ENCODE measurements at regions not wholly inside any gene's neighbourhood (a gene's known extent, or its start where the extent isn't known, plus 50 kb on each side); places are given as distances from the start of the nearest gene placed in this dataset.

DNA sequence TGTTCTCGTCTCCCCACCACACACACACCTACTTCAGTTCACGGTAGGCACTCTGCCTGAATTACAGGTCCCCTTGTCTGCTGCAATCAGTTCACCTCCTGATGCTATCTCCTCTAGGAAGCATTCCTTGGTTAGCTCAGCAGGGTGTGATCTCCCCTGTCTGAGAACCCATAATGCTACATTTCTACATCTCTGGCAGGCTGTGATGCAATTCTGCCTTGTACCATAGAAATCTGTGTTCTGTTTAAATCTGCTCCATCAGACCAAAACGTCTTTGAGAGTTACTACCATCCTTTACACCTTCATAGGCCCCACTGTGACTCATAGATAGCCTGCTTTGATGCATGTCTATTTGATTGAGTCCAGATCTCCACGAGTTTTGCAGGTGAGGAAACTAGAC lies 103.9 kb downstream of the TTC32 start:
- TF ChIP-seq, protein P1, sequence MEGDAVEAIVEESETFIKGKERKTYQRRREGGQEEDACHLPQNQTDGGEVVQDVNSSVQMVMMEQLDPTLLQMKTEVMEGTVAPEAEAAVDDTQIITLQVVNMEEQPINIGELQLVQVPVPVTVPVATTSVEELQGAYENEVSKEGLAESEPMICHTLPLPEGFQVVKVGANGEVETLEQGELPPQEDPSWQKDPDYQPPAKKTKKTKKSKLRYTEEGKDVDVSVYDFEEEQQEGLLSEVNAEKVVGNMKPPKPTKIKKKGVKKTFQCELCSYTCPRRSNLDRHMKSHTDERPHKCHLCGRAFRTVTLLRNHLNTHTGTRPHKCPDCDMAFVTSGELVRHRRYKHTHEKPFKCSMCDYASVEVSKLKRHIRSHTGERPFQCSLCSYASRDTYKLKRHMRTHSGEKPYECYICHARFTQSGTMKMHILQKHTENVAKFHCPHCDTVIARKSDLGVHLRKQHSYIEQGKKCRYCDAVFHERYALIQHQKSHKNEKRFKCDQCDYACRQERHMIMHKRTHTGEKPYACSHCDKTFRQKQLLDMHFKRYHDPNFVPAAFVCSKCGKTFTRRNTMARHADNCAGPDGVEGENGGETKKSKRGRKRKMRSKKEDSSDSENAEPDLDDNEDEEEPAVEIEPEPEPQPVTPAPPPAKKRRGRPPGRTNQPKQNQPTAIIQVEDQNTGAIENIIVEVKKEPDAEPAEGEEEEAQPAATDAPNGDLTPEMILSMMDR (conservative IDR thresholded peaks at IDR 0.05) = no peak

GRCh38 chr2:19797243-19797810 lies 104.5 kb downstream of the TTC32 start:
- 92 to 98% methylated on average over 4 of the region's 4 CpGs for WGBS, 2 experiments (ENCODE audit: insufficient coverage in 1 of 2, insufficient read length in 1 of 2)

More for the DNA sequence above, 103.9 kb downstream of the TTC32 start:
- H3K36me3 ChIP-seq (ENCODE audit: control insufficient read depth, insufficient read depth, low read length) = no peaks in the 10 kb centered on the region
- no peaks in the 10 kb centered on the region for H3K9me3 Mint-ChIP-seq
- H3K36me3 Mint-ChIP-seq (ENCODE audit: low read depth) = no peaks in the 10 kb centered on the region
- H3K9me3 ChIP-seq (ENCODE audit: control insufficient read depth, low read length) = no peaks in the 10 kb centered on the region
- H3K27me3 ChIP-seq (ENCODE audit: control insufficient read depth, insufficient read depth, low read length, poor library complexity, severe bottlenecking) = no peaks in the 10 kb centered on the region
- H3K4me3 Mint-ChIP-seq = no peak overlapping the region
- no peak overlapping the region for H3K27ac ChIP-seq (ENCODE audit: low read depth, low read length)
- H3K4me1 ChIP-seq (ENCODE audit: control insufficient read depth, insufficient read depth, low read length) = no peaks in the 10 kb centered on the region
- H3K27ac Mint-ChIP-seq = no peak overlapping the region
- 77 to 95% methylated on average over 3 to 4 of the region's 4 CpGs for WGBS, 2 experiments (ENCODE audit: insufficient coverage in 1 of 2, insufficient read length in 1 of 2)
- DNase-seq = no peak
- peaks cover 4% of the 10 kb centered on the region for H3K4me1 Mint-ChIP-seq
- H3K9ac ChIP-seq (ENCODE audit: extremely low read depth, low read length, poor library complexity, severe bottlenecking) = no peak overlapping the region
- H3K4me3 ChIP-seq (ENCODE audit: low read length) = no peak overlapping the region
- peaks cover 3% of the 10 kb centered on the region for H3K27me3 Mint-ChIP-seq (ENCODE audit: insufficient read depth)

GRCh38 chr2:19796035-19796695 lies 105.6 kb downstream of the TTC32 start:
- Histone ChIP-seq H3K27me3 (ENCODE audit: control insufficient read depth, insufficient read depth, low read length, poor library complexity, severe bottlenecking) (no peaks in the 10 kb centered on the region), H3K4me3 (ENCODE audit: low read length) (no peak overlapping the region), H3K9ac (ENCODE audit: extremely low read depth, low read length, poor library complexity, severe bottlenecking) (no peak overlapping the region), H3K27ac (ENCODE audit: low read depth, low read length) (no peak overlapping the region), H3K4me1 (ENCODE audit: control insufficient read depth, insufficient read depth, low read length) (no peaks in the 10 kb centered on the region), H3K36me3 (ENCODE audit: control insufficient read depth, insufficient read depth, low read length) (no peaks in the 10 kb centered on the region), H3K9me3 (ENCODE audit: control insufficient read depth, low read length) (no peaks in the 10 kb centered on the region)
- Mint-ChIP-seq H3K27me3 (ENCODE audit: insufficient read depth) (peaks cover 2% of the 10 kb centered on the region), H3K4me3 (no peak overlapping the region), H3K27ac (no peak overlapping the region), H3K36me3 (ENCODE audit: low read depth) (no peaks in the 10 kb centered on the region), H3K9me3 (no peaks in the 10 kb centered on the region), H3K4me1 (peaks cover 4% of the 10 kb centered on the region)
- WGBS, 2 experiments (ENCODE audit: insufficient coverage in 1 of 2, insufficient read length in 1 of 2) = 91 to 95% methylated on average over 10 to 12 of the region's 12 CpGs
- DNase-seq = no peak
- TF ChIP-seq, protein P1 (conservative IDR thresholded peaks at IDR 0.05) = no peak

More at GRCh38 chr2:19797243-19797810, 104.5 kb downstream of the TTC32 start:
- Histone ChIP-seq H3K9ac (ENCODE audit: extremely low read depth, low read length, poor library complexity, severe bottlenecking) (no peak overlapping the region), H3K27me3 (ENCODE audit: control insufficient read depth, insufficient read depth, low read length, poor library complexity, severe bottlenecking) (no peaks in the 10 kb centered on the region), H3K36me3 (ENCODE audit: control insufficient read depth, insufficient read depth, low read length) (no peaks in the 10 kb centered on the region), H3K4me1 (ENCODE audit: control insufficient read depth, insufficient read depth, low read length) (no peaks in the 10 kb centered on the region), H3K4me3 (ENCODE audit: low read length) (no peak overlapping the region), H3K9me3 (ENCODE audit: control insufficient read depth, low read length) (no peaks in the 10 kb centered on the region), H3K27ac (ENCODE audit: low read depth, low read length) (no peak overlapping the region)
- Mint-ChIP-seq H3K4me3 (no peak overlapping the region), H3K27me3 (ENCODE audit: insufficient read depth) (peaks cover 2% of the 10 kb centered on the region), H3K4me1 (peaks cover 4% of the 10 kb centered on the region), H3K9me3 (no peaks in the 10 kb centered on the region), H3K36me3 (ENCODE audit: low read depth) (no peaks in the 10 kb centered on the region), H3K27ac (no peak overlapping the region)
- no peak for DNase-seq
- TF ChIP-seq, protein P1 (conservative IDR thresholded peaks at IDR 0.05) = no peak
